Calu3 (cell line): ENCODE measurements at regions not wholly inside any gene's neighbourhood (a gene's known extent, or its start where the extent isn't known, plus 50 kb on each side); places are given as distances from the start of the nearest gene placed in this dataset.

ENCODE experiments used
- BruUV-seq: library from RNA; stranded (reverse); fragments of 400-500 nt; replicated peaks from 2 replicates; lab custom pipeline; 2021; lab: Mats Ljungman, UMichigan
- CTCF ChIA-PET: fragments of 300-600 bp; sonication (Branson Sonifier 250); formaldehyde crosslinking; loops from one replicate; lab custom pipeline; 2022; ENCODE audit warnings: antibody characterized with exemption; lab: Charles Lee
- DNase-seq: peaks from one replicate; pipeline ENCODE4 v3.0.0; 2022
- H3K27ac Mint-ChIP-seq: one replicate; pipeline ENCODE4 v1.8.0; 2022; ENCODE audit warnings: mixed read lengths; ENCODE audit not compliant: unreplicated experiment
- H3K27me3 Mint-ChIP-seq: one replicate; pipeline ENCODE4 v1.8.0; 2022; ENCODE audit warnings: mixed read lengths; ENCODE audit not compliant: unreplicated experiment
- H3K36me3 Mint-ChIP-seq: one replicate; pipeline ENCODE4 v1.8.0; 2022; ENCODE audit warnings: mild to moderate bottlenecking, moderate library complexity, mixed read lengths; ENCODE audit not compliant: insufficient read depth, unreplicated experiment
- H3K4me1 Mint-ChIP-seq: one replicate; pipeline ENCODE4 v1.8.0; 2022; ENCODE audit warnings: mild to moderate bottlenecking, low read depth, mixed read lengths; ENCODE audit not compliant: unreplicated experiment
- H3K4me3 Mint-ChIP-seq: one replicate; pipeline ENCODE4 v1.8.0; 2022; ENCODE audit warnings: mild to moderate bottlenecking, low read depth, moderate library complexity, mixed read lengths; ENCODE audit not compliant: unreplicated experiment
- H3K9me3 Mint-ChIP-seq: one replicate; pipeline ENCODE4 v1.8.0; 2022; ENCODE audit warnings: low read depth, mixed read lengths; ENCODE audit not compliant: unreplicated experiment
- intact Hi-C: fragments of 100-400 bp; cut with micrococcal nuclease; formaldehyde crosslinking; loops from one replicate; pipeline ENCODE4 v1.10.0; 2022; ENCODE audit not compliant: unreplicated experiment
- TF ChIP-seq, protein P1 (sequence below): fragments of 200-600 bp; IDR thresholded peaks from one replicate; pipeline ENCODE4 v1.8.0; 2022; ENCODE audit warnings: antibody characterized with exemption; ENCODE audit not compliant: unreplicated experiment

DNA sequence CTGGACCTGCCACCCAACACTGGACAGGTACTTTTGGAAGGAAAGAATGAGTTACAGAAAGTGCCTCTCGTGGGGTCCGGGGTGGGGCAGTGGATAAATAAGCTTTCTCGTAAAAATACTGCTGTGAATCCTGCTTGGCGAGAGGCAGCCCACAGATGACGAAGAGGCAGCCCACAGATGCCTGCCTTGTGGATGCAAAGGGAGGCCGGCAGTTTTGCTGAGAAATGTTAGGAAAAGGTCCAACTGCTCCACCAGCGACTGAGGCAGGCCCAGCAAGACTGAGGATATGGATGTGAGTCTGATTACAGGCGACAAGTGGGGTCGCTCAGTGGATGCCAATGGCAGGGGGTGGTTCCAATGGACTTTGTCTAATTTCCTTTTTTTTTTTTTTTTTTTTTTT lies 79.1 kb upstream of the PPP1R26 start:
- intact Hi-C loops, result no loop called here
- CTCF ChIA-PET, result no interaction called here
- TF ChIP-seq, protein P1, sequence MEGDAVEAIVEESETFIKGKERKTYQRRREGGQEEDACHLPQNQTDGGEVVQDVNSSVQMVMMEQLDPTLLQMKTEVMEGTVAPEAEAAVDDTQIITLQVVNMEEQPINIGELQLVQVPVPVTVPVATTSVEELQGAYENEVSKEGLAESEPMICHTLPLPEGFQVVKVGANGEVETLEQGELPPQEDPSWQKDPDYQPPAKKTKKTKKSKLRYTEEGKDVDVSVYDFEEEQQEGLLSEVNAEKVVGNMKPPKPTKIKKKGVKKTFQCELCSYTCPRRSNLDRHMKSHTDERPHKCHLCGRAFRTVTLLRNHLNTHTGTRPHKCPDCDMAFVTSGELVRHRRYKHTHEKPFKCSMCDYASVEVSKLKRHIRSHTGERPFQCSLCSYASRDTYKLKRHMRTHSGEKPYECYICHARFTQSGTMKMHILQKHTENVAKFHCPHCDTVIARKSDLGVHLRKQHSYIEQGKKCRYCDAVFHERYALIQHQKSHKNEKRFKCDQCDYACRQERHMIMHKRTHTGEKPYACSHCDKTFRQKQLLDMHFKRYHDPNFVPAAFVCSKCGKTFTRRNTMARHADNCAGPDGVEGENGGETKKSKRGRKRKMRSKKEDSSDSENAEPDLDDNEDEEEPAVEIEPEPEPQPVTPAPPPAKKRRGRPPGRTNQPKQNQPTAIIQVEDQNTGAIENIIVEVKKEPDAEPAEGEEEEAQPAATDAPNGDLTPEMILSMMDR, result no peak
- H3K4me3 Mint-ChIP-seq, result no peak overlapping the region
- H3K27ac Mint-ChIP-seq, result no peak overlapping the region
- H3K36me3 Mint-ChIP-seq, result no peaks in the 10 kb centered on the region
- BruUV-seq, result no TSS peak
- H3K9me3 Mint-ChIP-seq, result peaks cover 2% of the 10 kb centered on the region
- DNase-seq, result no peak
- H3K4me1 Mint-ChIP-seq, result no peaks in the 10 kb centered on the region
- peaks cover 51% of the 10 kb centered on the region for H3K27me3 Mint-ChIP-seq

DNA sequence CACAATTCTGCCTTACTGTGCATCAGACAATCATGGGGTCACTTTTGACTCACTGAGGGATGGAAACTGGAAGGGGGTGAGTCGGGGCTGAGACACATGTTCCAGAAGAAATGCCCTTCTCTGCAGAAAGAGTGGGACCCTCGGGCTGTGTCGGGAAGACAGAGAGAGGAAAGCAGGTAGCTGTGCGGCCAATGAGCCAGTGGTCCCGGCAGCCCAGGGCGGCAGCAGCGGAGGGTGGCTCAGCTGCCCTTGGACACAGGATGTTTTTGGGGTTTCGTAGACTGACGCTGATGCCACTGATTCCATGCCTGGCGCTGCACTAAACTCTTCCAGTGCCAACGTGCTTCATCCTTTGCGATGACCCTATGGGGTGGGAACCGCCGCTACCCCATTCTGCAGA lies 78.4 kb upstream of the PPP1R26 start:
- no peak overlapping the region for H3K27ac Mint-ChIP-seq
- CTCF ChIA-PET, result no interaction called here
- no TSS peak for BruUV-seq

DNA sequence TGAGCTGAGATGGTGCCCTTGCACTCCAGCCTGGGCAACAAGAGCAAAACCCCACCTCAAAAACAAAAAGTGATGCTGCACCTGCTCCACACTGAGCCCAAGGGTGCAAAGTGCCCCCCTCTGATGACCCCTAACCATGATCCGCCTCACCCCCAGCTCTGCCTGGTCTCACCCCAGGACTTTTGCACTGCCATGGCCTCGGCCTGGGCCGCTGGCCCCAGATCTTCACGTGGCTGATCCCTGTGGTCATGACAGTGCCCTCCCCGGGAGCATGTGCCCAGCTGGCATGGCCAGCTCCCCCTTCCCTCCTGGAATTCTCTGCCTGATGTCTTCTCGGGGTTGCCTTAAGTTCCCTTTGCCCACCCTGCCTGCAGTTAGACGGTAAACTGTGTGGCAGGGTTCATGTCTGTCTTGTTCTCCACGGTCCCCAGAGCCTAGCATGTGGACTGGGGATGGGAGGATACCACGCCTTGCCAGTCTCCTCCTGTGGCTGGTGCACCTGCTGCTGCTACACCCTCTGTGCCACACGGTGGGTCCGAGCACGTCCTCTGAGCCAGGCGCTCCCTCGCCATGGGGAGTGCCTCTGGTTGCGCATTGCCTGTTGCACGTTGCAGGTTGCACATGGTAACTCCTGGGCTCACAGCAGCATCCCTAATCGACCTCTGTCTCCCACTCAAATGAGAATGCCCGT lies 77.4 kb upstream of the PPP1R26 start:
- no peak for DNase-seq
- Mint-ChIP-seq H3K4me1 (no peaks in the 10 kb centered on the region), H3K27ac (no peak overlapping the region), H3K9me3 (peaks cover 2% of the 10 kb centered on the region), H3K4me3 (no peak overlapping the region), H3K36me3 (no peaks in the 10 kb centered on the region), H3K27me3 (peaks cover 65% of the 10 kb centered on the region)
- TF ChIP-seq, protein P1, result no peak
- CTCF ChIA-PET, result no interaction called here
- BruUV-seq, result no TSS peak
- intact Hi-C loops, result no loop called here

More for the DNA sequence above, 78.4 kb upstream of the PPP1R26 start:
- intact Hi-C loops, result no loop called here
- no peaks in the 10 kb centered on the region for H3K36me3 Mint-ChIP-seq
- TF ChIP-seq, protein P1, result no peak
- peaks cover 2% of the 10 kb centered on the region for H3K9me3 Mint-ChIP-seq
- no peaks in the 10 kb centered on the region for H3K4me1 Mint-ChIP-seq
- no peak overlapping the region for H3K4me3 Mint-ChIP-seq
- no peak for DNase-seq
- H3K27me3 Mint-ChIP-seq, result peaks cover 55% of the 10 kb centered on the region

DNA sequence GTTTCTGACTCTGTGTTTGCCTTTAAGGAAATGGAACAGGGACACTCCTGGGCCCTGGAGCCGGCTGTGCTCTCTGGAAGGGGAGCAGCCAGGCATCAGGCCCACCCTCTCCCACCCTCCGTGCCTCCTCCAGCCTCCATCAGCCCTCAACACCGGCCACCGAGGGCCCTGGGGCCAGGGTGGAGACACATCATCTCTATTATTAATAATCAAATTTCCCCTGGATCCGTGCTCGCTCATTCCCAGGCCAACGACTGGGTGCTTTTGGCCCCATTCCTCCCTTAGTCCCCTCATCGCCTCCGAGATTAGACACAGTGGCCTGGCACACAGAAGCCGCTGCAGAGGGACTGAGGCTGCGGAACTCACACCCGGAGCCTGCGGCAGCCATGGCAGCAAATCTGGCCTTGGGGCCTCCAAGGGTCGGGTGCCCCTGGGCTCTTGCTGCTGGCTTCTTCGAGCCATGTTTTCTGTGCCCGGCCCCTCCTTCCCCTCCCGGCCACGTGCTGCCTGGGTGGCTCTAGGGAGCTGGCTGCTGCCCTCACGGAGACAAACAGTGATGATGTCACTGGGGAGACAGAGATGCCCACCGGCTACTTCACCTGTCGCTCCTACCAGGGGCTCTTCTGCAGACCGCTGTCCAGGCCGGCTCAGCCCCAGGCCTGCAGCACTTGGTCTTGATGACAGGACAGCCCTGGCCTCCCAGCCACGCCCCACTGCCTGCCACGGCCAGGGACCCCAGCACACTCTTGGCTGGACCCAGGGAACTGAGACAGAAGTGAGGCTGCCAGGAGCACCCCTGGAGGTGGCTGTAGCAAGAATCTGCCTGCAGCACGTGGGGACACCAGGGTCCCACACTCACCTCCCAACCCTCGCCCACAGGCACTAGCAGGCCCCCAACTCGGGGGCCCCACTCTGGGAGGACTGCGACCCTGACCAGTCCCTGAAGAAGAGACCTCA lies 76.6 kb upstream of the PPP1R26 start:
- Mint-ChIP-seq H3K4me3 (no peak overlapping the region), H3K27ac (no peak overlapping the region), H3K27me3 (peaks cover 73% of the 10 kb centered on the region), H3K9me3 (peaks cover 2% of the 10 kb centered on the region), H3K4me1 (no peaks in the 10 kb centered on the region), H3K36me3 (no peaks in the 10 kb centered on the region)
- CTCF ChIA-PET, result no interaction called here
- TF ChIP-seq, protein P1, result no peak
- no peak for DNase-seq
- no TSS peak for BruUV-seq
- intact Hi-C loops, result no loop called here
